WTC11 (cell line): ENCODE measurements at regions not wholly inside any gene's neighbourhood (a gene's known extent, or its start where the extent isn't known, plus 50 kb on each side); places are given as distances from the start of the nearest gene placed in this dataset.

Source experiments
- ATAC-seq: fragments of 200-7000 bp; cut with Tn5 transposase; 2 replicates; pipeline ENCODE4 v1.10.0; 2021; ENCODE audit warnings: mild to moderate bottlenecking, moderate library complexity
- CTCF ChIA-PET: fragments of 300-600 bp; sonication (Branson Sonifier 250); formaldehyde crosslinking; loops from one replicate; lab custom pipeline; 2021; ENCODE audit warnings: antibody characterized with exemption; lab: Charles Lee
- POLR2A ChIA-PET: fragments of 350-600 bp; sonication (Branson Sonifier 250); formaldehyde crosslinking; loops from one replicate; lab custom pipeline; 2021; ENCODE audit warnings: antibody characterized with exemption; lab: Charles Lee
- DNase-seq: peaks from one replicate; pipeline ENCODE4 v3.0.0; 2021; ENCODE audit warnings: low spot score
- H3K27ac Mint-ChIP-seq: 2 replicates; pipeline ENCODE4 v1.8.0; 2021; ENCODE audit warnings: mixed read lengths
- H3K27me3 Mint-ChIP-seq: 2 replicates; pipeline ENCODE4 v1.8.0; 2021; ENCODE audit warnings: low read depth, mild to moderate bottlenecking, moderate library complexity, mixed read lengths
- H3K36me3 Mint-ChIP-seq: 2 replicates; pipeline ENCODE4 v1.8.0; 2021; ENCODE audit warnings: mixed read lengths
- H3K4me1 Mint-ChIP-seq: 2 replicates; pipeline ENCODE4 v1.8.0; 2022; ENCODE audit warnings: mixed read lengths
- H3K4me3 Mint-ChIP-seq: 2 replicates; pipeline ENCODE4 v1.8.0; 2021; ENCODE audit warnings: mild to moderate bottlenecking, moderate library complexity, mixed read lengths
- H3K9me3 Mint-ChIP-seq: 2 replicates; pipeline ENCODE4 v1.8.0; 2021; ENCODE audit warnings: mixed read lengths
- ELF4 ChIP-seq: sonication (generic); formaldehyde crosslinking; IDR thresholded peaks from 2 replicates; pipeline ENCODE4 v1.8.1; 2022; ENCODE audit warnings: low read depth, mild to moderate bottlenecking, moderate library complexity, missing genetic modification reagents
- EMX1 ChIP-seq: fragments of 250-450 bp; sonication (Bioruptor Pico); IDR thresholded peaks from 2 replicates; pipeline ENCODE4 v1.8.0; 2021; ENCODE audit warnings: mild to moderate bottlenecking
- FOXK1 ChIP-seq: sonication (generic); formaldehyde crosslinking; IDR thresholded peaks from 2 replicates; pipeline ENCODE4 v1.8.0; 2022; ENCODE audit warnings: mild to moderate bottlenecking, moderate library complexity, missing genetic modification reagents
- FOXP1 ChIP-seq: sonication (generic); formaldehyde crosslinking; IDR thresholded peaks from 2 replicates; pipeline ENCODE4 v1.8.0; 2022; ENCODE audit warnings: missing genetic modification reagents, mild to moderate bottlenecking, moderate library complexity, borderline replicate concordance
- GTF2I ChIP-seq: fragments of 250-450 bp; sonication (Bioruptor Pico); conservative IDR thresholded peaks from 2 replicates; pipeline ENCODE4 v1.4.0; 2021; ENCODE audit warnings: mild to moderate bottlenecking
- IRF2 ChIP-seq: sonication (generic); formaldehyde crosslinking; IDR thresholded peaks from 2 replicates; pipeline ENCODE4 v1.8.0; 2022; ENCODE audit warnings: low read depth, missing genetic modification reagents, borderline replicate concordance
- JAZF1 ChIP-seq: fragments of 250-450 bp; sonication (Bioruptor Pico); IDR thresholded peaks from 2 replicates; pipeline ENCODE4 v1.9.0; 2021; ENCODE audit warnings: moderate library complexity, mild to moderate bottlenecking, inconsistent platforms
- MYBL2 ChIP-seq: sonication (generic); formaldehyde crosslinking; IDR thresholded peaks from 2 replicates; pipeline ENCODE4 v1.8.1; 2023; ENCODE audit warnings: mild to moderate bottlenecking, moderate library complexity, missing genetic modification reagents
- NR2C2 ChIP-seq: sonication (generic); formaldehyde crosslinking; IDR thresholded peaks from 2 replicates; pipeline ENCODE4 v1.8.0; 2022; ENCODE audit warnings: mild to moderate bottlenecking, missing genetic modification reagents
- PRRX2 ChIP-seq: fragments of 250-450 bp; sonication (Bioruptor Pico); IDR thresholded peaks from 2 replicates; pipeline ENCODE4 v1.8.0; 2021; ENCODE audit warnings: mild to moderate bottlenecking
- RELA ChIP-seq: sonication (generic); formaldehyde crosslinking; IDR thresholded peaks from 2 replicates; pipeline ENCODE4 v1.8.1; 2022; ENCODE audit warnings: missing genetic modification reagents, mild to moderate bottlenecking, borderline replicate concordance
- SP1 ChIP-seq: sonication (generic); formaldehyde crosslinking; conservative IDR thresholded peaks from 2 replicates; pipeline ENCODE4 v1.8.1; 2022; ENCODE audit warnings: missing genetic modification reagents
- STAT6 ChIP-seq: sonication (generic); formaldehyde crosslinking; conservative IDR thresholded peaks from 2 replicates; pipeline ENCODE4 v1.8.1; 2023; ENCODE audit warnings: mild to moderate bottlenecking, low read depth, missing genetic modification reagents, moderate library complexity
- USF1 ChIP-seq: sonication (generic); formaldehyde crosslinking; IDR thresholded peaks from 2 replicates; pipeline ENCODE4 v1.8.0; 2022; ENCODE audit warnings: mild to moderate bottlenecking, missing genetic modification reagents
- ZNF121 ChIP-seq: sonication (generic); formaldehyde crosslinking; IDR thresholded peaks from 2 replicates; pipeline ENCODE4 v1.8.0; 2023; ENCODE audit warnings: missing genetic modification reagents
- ZNF138 ChIP-seq: sonication (generic); formaldehyde crosslinking; conservative IDR thresholded peaks from 2 replicates; pipeline ENCODE4 v1.8.1; 2022; ENCODE audit warnings: mild to moderate bottlenecking, moderate library complexity, missing genetic modification reagents
- ZSCAN18 ChIP-seq: fragments of 250-450 bp; sonication (Bioruptor Pico); IDR thresholded peaks from 2 replicates; pipeline ENCODE4 v2.1.2; 2022; ENCODE audit warnings: mild to moderate bottlenecking, moderate library complexity
- TF ChIP-seq, protein P1 (sequence below): sonication (generic); formaldehyde crosslinking; IDR thresholded peaks from 2 replicates; pipeline ENCODE4 v1.8.1; 2022; ENCODE audit warnings: mild to moderate bottlenecking, moderate library complexity, missing genetic modification reagents
- TF ChIP-seq, protein P2 (sequence below): fragments of 250-450 bp; sonication (Bioruptor Pico); IDR thresholded peaks from 2 replicates; pipeline ENCODE4 v1.9.0; 2021; ENCODE audit warnings: mild to moderate bottlenecking

- no peaks in the 10 kb centered on the region for H3K27me3 Mint-ChIP-seq
- POLR2A ChIA-PET = no interaction called here
- no peak overlapping the region for H3K4me3 Mint-ChIP-seq
- CTCF ChIA-PET = interaction anchor here (0.9 to 1.2 kb wide), 2 partner anchors 12 to 19 kb away, joined by 3 read pairs; no protein-coding TSS in a partner anchor
- H3K36me3 Mint-ChIP-seq = no peaks in the 10 kb centered on the region
- no peak overlapping the region for H3K27ac Mint-ChIP-seq
- TF ChIP-seq NR2C2 (CRISPR knock-in tag) (no peak), MYBL2 (CRISPR knock-in tag) (no peak), STAT6 (CRISPR knock-in tag) (no peak), ELF4 (CRISPR knock-in tag) (no peak), FOXK1 (CRISPR knock-in tag) (no peak), PRRX2 (CRISPR knock-in tag) (no peak), USF1 (CRISPR knock-in tag) (no peak), JAZF1 (no peak), ZNF138 (CRISPR knock-in tag) (no peak)
- TF ChIP-seq, protein P1, sequence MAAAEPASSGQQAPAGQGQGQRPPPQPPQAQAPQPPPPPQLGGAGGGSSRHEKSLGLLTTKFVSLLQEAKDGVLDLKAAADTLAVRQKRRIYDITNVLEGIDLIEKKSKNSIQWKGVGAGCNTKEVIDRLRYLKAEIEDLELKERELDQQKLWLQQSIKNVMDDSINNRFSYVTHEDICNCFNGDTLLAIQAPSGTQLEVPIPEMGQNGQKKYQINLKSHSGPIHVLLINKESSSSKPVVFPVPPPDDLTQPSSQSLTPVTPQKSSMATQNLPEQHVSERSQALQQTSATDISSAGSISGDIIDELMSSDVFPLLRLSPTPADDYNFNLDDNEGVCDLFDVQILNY (CRISPR knock-in tag) = no peak
- ATAC-seq = no peak
- H3K4me1 Mint-ChIP-seq = 0 out of 2 replicates have a peak, but pooled peaks cover 3% of the 10 kb centered on the region
- H3K9me3 Mint-ChIP-seq = no peaks in the 10 kb centered on the region
- no peak for DNase-seq
Measured at GRCh38 chr7:66503551-66504031, 125.1 kb upstream of the KCTD7 start.

DNA sequence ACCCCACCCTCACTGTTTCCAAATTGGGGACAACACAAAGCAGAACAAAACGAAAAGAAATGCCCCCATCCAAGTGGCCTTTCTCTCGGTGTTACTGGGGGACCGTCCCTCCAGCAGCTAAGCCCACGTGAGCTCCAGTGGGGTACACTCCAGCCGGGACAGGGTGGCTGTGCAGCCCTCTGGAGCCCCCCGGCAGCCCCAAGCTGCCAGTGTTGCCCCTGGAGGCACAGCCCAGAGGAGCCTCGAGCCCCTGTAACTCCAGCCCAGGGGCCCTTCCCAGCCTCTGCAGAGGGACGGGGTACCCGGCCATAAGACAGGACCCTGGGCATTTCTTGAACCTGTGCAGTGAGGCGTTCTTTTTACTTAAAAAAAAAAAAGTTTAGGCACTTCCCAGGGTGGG lies 124.5 kb upstream of the KCTD7 start:
- ATAC-seq = no peak; the same call in 1 of the 2 replicates
- Mint-ChIP-seq H3K9me3 (no peaks in the 10 kb centered on the region), H3K27me3 (no peaks in the 10 kb centered on the region), H3K36me3 (no peaks in the 10 kb centered on the region), H3K27ac (no peak overlapping the region), H3K4me1 (0 out of 2 replicates have a peak, but pooled peaks cover 3% of the 10 kb centered on the region), H3K4me3 (no peak overlapping the region)
- TF ChIP-seq FOXP1 (CRISPR knock-in tag) (no peak), EMX1 (CRISPR knock-in tag) (no peak), GTF2I (CRISPR knock-in tag) (no peak), ZNF121 (CRISPR knock-in tag) (no peak), STAT6 (CRISPR knock-in tag) (no peak), RELA (CRISPR knock-in tag) (no peak), FOXK1 (CRISPR knock-in tag) (no peak), SP1 (CRISPR knock-in tag) (no peak), ZSCAN18 (CRISPR knock-in tag) (no peak), IRF2 (CRISPR knock-in tag) (no peak)
- TF ChIP-seq, protein P2, sequence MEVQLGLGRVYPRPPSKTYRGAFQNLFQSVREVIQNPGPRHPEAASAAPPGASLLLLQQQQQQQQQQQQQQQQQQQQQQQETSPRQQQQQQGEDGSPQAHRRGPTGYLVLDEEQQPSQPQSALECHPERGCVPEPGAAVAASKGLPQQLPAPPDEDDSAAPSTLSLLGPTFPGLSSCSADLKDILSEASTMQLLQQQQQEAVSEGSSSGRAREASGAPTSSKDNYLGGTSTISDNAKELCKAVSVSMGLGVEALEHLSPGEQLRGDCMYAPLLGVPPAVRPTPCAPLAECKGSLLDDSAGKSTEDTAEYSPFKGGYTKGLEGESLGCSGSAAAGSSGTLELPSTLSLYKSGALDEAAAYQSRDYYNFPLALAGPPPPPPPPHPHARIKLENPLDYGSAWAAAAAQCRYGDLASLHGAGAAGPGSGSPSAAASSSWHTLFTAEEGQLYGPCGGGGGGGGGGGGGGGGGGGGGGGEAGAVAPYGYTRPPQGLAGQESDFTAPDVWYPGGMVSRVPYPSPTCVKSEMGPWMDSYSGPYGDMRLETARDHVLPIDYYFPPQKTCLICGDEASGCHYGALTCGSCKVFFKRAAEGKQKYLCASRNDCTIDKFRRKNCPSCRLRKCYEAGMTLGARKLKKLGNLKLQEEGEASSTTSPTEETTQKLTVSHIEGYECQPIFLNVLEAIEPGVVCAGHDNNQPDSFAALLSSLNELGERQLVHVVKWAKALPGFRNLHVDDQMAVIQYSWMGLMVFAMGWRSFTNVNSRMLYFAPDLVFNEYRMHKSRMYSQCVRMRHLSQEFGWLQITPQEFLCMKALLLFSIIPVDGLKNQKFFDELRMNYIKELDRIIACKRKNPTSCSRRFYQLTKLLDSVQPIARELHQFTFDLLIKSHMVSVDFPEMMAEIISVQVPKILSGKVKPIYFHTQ = no peak
- no peak for DNase-seq
- ChIA-PET POLR2A (no interaction called here), CTCF (interaction anchor here (0.9 to 1.2 kb wide), 2 partner anchors 11 to 18 kb away, joined by 3 read pairs; no protein-coding TSS in a partner anchor)
